ENCODE measurements at regions not wholly inside any gene's neighbourhood (a gene's known extent, or its start where the extent isn't known, plus 50 kb on each side); places are given as distances from the start of the nearest gene placed in this dataset.
"Not testable (repeated sequence)": the region's sequence is repeated elsewhere in the genome, so short reads cannot be mapped to it uniquely, and the experiment has no call there.

DNA sequence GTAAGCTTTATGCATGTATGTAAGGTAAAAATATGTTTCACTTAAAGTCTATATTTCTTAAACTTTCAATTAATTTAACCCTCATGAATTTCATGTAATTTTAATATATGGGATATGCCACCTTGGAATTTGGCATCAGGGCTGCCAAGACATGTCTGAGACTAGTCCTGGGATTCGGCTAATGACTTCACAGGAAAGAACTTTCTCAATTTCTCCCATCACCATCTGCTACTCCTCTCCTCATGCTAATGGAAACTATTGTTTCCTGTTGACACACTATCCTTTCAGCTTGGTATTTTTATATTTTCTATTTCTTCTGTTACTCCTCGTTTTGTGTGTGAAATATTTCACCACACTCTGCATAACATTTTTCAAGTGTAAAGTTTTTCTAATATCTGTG is 205.9 kb downstream of the ARL4A start:
- no peak for DNase-seq

DNA sequence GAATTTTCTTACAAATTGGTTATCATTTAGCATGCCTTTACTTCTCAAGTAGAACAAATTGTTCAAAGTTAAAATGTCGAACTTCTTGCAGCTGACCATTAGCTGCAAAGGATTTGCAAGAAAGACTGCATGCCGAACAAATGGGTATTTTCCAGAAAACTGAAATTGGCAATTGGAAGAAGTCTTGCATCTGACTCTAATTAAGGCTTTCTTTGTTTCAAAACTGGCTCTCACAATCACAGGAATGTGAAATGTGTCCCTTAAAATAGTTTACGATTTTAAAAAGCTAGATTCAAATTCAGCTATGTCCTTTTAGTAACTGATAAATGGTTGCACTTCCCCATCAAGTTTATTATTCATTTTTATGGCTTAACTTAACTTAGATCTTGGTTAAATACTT is 207.9 kb downstream of the ARL4A start:
- DNase-seq, result no peak

DNA sequence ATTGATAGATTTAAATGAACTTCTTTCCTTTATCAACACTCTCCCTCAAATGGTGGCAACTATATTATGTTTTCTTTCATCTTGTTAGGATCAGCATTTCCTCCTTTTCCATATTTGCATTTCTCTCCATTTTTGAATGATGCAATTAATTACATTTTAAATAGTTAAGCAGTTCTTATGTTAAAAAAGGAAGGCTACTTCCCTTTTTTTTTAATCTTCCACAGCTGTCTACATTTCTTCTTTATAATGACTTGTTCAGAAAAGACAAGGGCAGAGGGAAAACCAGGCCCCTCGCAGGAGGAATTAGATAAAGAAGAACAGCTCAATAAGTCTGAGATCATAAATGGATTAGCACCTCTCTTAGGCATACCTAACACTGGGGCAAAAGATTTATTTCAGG is 208.9 kb downstream of the ARL4A start:
- no peak for DNase-seq

DNA sequence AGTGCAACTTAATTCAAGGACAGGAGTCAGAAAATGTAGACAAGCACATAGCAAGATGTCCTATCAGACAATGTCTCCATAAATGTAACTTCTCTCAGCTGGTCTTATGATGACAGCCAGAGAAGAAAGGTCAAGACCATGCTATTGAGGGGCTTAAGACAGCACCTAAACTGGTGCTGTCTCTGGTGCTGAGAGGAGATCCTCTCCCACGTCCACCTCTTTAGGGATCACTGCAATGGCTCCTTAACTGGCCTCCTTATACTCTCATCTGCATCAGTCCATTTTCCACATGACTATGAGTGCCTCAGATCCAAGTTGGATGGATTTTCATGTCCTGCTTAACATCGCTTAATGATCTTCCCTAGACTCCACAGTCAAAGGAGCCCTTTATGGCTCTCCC is 210.6 kb downstream of the ARL4A start:
- DNase-seq, result no peak

DNA sequence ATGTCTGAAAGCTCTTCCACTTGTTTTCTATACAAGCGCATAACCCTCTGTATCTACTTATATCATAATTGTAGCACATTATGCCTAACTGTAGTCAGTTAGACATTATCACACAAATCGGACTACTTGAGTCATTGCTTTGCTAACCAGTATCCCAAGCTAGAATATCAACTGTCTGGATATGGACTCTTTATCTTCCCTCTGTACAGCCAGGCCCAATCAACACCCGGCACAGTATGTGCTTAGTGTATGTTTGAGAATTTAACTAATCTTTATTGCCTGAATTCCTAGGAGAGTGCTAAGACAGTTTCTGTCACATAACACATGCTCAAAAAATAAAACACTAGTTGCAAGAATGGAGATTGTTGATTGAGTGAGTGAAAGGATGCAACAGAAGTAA is 211.2 kb downstream of the ARL4A start:
- DNase-seq, result no peak

DNA sequence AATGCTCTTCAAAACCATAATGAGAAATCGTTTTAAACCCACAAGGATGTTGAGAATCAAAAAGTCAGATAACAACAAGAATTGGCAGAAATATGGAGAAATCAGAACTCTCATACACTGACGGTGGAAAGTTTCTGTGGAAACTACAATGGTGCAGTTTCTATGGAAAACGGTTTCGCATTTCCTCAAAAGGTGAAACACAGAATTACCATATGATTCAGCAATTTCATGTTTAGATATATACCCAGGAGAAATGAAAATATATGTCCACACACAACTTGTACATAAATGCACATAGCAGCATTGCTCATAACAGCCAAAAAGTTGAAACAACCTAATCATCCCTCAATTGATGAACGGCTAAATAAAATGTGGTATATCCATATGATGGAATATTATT is 218.2 kb downstream of the ARL4A start:
- DNase-seq, result no peak

DNA sequence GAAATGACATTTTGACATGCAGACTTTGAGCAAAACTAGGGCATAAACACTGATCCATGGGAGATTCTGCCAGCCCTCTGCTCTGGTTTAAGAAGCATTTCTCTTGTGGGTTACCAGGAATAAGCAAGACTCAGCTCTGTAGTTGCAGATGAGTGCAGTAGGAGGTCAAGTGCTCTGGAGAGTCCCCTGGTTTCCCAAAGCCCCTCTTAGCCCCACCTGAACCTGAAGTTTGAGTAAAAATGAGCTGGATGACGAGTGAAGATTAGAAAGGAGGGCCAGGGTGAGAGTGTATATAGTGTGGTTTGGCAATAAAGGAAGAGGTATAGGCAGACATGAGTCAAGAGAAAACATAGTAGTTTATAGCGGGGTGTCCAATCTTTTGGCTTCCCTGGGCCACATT is 220.3 kb downstream of the ARL4A start:
- DNase-seq, result no peak

DNA sequence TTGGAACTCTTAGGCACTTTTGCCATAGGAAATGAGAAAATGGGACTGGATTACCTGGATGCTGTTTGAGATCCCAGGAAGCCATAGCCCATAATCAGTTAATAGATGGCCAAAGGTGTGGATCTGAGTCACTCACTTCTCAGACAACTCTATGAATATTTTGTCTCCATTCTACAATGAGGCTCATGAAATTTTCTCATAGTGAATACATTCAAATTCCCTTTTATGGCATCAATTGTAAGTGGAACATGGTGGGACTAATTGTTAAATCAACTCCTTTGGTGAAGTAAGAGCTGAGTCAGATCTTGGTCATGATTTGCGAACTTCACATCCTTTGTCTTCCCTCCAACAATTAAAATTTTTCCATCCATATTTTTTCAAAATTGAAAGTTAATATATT is 222.1 kb downstream of the ARL4A start:
- no peak for DNase-seq

DNA sequence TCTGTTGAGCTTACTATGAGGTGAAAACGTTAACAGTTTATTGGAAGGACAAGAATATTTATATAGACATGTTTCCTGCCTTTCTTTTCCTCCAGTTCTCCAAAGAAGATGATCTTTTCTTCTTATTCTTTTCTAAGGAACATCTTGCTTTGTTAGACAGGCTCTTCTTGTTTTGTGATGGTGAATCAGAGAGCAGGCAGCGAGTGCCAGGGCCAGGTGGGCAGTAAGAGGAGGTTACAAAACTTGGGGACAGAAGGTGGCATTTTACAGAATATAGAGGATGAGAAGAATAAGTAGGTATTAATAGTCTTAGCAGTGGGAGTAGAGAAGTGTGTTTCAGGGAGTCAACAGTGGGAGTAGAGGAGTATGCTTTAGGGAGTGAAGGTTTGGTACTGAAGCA is 223.6 kb downstream of the ARL4A start:
- no peak for DNase-seq

DNA sequence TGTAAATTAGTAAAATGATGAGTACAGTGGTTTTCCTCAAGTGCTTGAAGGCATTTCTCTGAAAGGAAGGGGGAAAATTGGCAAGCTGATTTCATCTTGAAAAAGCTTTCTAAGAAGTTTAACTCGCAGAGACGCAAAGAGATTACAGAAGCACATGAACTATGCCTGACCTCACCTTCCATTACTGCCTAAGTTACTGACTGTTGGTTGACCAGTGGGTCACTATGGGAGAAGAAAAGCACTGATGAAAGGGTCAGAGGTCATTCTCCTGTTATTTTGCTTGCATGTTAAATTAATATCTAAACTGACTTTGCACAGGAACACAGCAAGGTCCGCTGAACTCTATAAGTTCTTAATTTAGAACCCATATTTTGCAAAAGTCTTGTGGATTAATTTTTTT is 225.6 kb downstream of the ARL4A start:
- DNase-seq, result no peak

DNA sequence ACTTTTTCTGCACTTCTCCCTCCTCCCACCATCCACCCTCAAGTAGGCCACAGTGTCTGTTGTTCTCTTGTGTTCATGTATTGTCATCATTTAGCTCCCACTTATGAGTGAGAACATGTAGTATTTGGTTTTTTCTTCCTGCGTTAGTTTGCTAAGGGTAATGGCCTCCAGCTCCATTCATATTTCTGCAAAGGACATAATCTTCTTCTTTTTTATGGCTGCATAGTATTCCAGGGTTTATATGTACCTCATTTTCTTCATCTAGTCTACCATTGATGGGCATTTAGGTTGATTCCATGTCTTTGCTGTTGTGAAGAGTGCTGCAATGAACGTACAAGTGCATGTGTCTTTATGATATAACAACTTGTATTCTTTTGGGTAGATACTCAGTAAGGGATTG is 230.4 kb downstream of the ARL4A start:
- DNase-seq, result no peak

DNA sequence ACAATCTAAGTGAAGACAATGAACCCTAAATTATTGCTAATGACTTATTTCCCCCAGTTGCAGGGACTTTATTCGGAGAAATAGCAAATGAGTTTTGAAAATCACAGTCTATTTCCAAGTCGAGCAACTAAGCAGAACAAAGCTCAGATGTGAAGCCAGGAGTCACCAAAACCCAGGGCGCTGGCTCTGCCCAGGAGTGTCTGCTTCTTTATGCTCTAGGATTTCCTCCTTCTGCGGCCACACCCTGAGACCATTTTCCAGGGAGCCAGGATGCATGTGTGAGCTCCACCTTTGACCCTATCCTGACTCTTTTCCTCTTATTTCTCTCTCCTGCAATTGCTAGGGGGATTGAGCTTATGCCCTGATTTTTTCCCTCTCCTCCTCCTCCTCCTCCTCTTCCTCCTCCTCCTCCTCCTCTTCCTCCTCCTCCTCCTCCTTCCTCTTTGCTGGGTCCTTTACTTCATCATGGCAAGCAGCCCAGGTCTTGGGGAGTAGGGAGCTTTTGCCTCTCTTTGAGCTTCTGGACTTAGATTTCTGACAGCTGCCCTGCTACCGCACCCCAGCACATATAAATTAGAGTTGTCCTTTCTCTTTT is 234.4 kb downstream of the ARL4A start:
- DNase-seq, result no peak

DNA sequence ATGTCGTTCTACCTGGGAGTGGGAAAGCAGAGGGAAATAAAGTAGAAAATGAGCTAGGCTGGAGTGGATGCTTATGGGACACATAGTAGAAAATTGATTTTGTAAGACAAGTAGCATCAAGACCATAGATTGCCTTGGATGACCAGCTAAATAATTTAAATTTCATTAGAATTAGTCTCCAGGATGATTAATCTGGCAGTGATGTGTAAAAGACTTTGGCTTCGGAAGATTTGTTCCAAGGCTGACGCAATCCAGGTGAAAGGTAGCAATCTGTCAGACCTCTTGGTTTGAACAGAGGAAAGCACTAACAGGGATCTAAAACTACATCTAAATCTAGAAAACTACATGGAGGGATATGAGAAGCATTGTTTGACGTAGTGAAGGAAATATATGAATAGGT is 236.5 kb downstream of the ARL4A start:
- no peak for DNase-seq

DNA sequence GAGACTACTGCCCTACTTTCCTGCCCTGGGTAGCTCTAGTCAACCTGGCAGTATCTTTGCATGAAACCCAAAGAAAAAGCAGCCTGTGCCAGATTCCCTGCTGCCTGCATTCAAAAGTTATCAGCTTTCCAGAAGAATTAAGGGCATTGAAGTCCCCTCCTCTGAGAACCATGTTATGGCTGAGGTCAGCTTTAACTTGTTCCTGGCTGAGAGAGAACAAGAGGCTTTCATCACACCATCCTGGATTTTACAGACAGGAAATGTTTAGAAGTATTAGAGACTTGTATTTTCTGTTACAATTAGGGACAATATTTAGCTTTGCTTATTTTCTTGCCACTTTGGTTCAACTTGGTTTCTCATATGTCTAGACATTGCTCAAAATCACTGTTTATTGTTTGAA is 238.8 kb downstream of the ARL4A start:
- no peak for DNase-seq

DNA sequence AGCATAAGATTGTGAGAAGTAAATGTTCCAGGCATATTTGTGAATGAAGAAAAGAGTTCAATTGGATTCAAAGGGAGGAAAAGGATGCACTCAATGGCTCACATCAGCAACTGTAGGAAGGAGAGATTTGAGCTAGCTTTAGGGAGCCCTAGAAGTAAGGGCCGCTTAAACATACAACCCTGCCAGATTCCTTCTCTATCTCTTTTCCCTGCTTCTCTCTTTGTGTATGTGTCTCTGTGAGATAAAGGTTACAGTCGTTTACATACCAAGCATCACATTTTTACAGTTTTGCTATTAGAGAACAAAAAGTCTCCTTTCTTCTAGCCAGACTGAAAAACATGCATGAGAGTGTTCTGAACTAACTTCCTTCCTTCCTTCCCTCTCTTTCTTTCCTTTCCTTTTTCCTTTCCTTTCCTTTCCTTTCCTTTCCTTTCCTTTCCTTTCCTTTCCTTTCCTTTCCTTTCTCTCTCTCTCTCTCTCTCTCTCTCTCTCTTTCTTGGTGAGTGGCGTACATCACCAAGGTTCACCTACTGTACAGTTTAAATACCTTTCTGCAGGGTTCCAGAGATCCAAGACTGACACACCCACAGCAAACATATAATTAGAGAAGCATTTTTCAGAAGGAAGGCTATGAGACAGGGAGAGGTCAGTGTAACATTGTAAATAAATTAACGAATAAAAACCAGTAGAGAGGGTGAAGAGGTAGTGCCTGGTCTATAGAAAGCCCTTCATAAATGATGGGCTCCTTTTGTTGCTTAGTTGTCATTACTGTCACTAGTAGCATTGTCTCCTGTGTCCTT is 240.4 kb downstream of the ARL4A start:
- no peak for DNase-seq

DNA sequence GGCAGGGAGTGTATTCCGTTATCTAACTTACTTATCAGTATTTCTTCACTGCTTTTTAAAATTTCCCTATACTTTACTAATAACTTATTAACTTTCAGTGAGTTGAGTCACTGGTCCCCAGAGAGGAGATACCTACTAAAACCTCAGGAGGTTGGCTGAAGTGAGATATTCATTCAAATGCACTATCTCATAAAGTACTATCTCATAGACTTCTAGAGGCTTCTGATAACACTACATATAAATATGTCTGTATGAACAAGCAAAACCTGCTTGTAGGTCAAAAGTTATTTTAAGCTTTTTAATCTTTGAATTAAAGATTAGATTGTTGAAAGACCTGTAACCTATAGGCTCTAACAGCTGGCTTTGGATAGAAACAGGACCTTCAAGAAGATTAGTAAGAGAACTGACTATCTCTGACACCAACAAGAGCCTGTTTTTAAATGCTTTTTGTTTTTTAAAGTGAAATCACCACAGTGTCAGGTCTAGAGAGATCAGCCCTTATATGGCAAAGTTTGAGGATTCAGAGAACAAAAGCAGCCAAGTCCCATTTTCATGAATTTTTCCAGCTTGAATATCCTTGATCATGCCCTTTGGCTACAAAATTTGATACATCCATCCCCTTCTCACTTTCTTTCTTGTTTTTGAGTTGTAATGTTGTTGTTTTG is 242.2 kb downstream of the ARL4A start:
- DNase-seq, result no peak

DNA sequence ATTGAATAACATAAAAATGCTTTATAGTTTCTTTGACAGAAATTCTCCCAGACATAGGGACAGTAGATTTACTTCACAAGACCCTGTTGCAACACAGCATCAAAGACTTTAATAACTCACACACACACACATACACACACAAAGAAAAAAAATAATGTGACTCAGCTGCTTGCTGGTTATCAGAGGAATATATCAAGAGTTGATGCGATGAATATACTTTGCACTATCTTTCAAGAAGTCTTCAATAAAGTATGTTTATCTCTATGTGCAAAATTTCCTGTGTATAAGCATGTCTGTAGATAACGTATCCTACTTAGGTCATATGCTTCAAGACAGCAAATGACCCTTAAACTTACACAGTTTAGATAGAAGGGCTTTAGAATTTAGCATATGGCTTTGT is 243.1 kb downstream of the ARL4A start:
- DNase-seq, result no peak

DNA sequence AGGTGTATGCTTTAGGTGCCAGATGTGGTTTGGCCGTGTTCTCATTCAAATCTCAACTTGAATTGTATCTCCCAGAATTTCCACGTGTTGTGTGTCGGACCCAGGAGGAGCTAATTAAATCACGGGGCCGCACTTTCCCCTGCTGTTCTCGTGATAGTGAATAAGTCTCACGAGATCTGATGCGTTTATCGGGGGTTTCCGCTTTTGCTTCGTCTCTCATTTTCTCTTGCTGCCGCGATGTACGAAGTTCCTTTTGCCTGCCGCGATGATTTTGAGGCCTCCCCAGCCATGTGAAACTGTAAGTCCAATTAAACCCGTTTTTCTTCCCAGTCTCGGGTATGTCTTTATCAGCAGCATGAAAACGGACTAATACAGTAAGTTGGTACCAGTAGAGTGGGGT is 244.0 kb downstream of the ARL4A start:
- not testable (repeated sequence) for DNase-seq

DNA sequence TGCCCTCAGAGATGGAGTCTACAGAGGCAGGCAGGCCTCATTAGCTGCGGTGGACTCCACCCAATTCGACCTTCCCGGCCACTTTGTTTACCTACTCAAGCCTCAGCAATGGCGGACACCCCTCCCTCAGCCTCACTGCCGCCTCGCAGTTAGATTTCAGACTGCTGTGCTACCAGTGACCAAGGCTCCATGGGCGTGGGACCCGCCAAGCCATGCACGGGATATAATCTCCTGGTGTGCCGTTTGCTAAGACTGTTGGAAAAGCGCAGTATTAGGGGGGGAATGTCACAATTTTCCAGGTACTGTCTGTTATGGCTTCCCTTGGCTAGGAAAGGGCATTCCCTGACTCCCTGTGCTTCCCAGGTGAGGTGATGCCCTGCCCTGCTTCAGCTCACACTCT is 252.3 kb downstream of the ARL4A start:
- no peak for DNase-seq

DNA sequence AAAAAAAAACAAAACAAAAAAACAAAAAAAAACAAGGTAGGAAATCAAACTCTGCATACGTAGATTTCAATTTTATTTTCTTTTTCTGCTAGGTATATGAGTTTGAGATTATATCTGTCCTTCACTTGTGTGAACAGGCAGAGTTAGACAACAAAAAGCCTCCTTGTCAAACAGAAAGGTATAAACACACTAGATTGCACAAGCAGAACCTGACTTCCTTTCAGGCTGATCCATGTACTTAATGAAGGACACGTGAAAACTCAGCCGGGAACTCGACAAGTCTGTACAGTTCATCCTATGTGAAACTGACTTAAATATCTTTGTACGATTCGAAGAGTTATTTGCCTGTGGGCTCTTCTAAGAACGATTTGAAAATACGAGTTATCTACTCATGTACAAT is 254.1 kb downstream of the ARL4A start:
- DNase-seq, result no peak

DNA sequence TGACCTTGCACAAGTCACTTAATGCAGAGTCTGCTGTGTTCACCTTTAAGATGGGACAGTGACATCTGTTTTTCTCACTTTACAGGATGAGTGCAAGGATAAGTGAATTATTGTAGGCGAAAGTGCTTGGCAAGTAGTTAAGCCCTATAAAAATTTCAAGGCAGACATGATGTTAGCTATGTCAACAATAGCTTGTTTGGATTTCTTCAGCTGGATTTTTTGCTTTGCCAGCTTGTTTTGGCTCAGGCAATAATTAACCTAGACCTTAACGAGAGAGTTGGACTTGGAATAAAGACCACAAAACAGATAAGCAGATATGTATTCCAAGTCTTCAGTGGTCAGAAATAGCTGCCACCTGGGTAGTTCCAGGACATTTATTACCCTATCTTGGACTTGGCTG is 255.2 kb downstream of the ARL4A start:
- DNase-seq, result no peak

DNA sequence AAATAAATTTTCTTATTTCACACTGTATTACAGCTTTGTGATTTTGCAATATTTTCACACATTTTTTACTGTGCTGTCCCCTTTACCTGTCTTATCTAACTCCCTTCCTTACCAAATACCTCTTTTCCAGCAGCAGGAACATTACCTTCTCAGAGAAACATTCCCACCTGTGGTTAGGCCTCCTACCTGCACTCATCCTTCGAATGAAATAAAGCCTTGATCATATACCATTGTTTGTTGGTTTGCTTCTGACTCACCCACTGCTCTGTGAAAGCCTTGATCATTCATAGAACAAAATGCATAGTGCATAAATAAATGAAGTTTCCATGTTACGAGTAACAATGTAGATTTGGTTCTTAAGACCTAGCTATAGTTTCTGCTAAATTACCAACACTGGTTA is 256.3 kb downstream of the ARL4A start:
- DNase-seq, result no peak

DNA sequence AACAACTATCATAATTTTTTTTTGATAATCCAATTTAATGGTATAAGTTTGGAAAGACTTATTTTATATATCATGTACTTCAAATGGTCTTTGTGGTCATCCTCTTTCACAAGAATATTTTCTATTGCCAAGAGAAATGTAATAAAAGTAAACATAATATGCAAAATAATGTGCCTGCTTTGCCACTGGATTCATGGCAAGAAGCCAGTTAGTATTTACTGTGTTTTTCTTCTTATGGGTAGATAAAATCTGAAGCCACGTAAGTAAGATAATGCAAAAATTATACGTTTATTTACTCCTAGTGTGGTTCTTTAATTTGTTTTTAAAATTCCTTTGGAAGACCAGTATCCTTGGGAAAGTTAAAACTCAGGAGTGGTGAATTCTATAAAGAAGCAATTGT is 258.5 kb downstream of the ARL4A start:
- no peak for DNase-seq

DNA sequence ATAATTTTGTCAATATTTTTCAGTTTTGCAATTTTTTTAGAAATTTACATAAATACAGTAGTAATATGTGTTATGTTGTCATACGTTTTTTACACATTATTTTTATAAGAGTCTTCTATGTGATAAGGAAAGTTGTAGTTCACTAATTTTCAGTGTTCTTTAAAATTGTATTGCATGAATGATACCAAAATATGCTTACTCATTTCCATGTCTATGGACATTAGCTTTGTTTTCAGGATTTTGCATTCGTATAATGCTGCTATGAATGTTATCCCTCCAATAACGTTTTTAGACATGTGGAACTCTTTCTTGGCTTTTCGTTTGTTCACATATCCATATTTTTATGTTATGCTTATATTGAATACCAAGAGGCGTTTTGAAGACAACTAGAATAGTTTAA is 260.0 kb downstream of the ARL4A start:
- no peak for DNase-seq

All from stimulated activated CD4-positive, alpha-beta T cell treated with anti-CD3 and anti-CD28 coated beads, Interleukin-4, amount 100 ng/mL, for 24 hours (primary cell).